ENCODE measurements at regions not wholly inside any gene's neighbourhood (a gene's known extent, or its start where the extent isn't known, plus 50 kb on each side); places are given as distances from the start of the nearest gene placed in this dataset.

DNA sequence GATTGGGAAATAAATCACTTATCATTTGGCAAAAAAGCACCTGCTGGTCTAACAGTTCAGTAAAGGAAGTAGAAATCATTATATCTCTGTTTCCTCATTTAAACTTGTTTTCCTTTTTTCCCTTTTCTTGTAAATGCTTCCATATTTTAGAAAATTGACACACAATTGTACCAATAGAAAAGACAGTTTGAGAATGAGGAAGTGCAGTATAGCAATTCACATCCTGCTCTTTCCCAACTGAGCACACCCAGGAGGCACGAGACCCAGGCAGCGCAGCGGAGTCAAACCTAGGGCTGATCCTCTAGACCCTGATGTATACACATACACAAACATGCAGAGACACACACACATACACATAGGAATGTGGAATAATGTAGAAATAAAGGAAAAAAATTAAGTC lies 74.8 kb upstream of the PACRGL start:
- Histone ChIP-seq H3K4ac (ENCODE audit: low read depth, low read length) (no peak overlapping the region), H3K4me2 (ENCODE audit: low read depth, low read length) (no peak overlapping the region), H3K4me3 (ENCODE audit: insufficient read depth, low read depth, low read length) (no peak overlapping the region), H3K4me1 (ENCODE audit: control insufficient read depth, insufficient read depth, low read length) (no peaks in the 10 kb centered on the region), H3K79me1 (ENCODE audit: low read depth in 1 of 2, low read length in 2 of 2) (no peaks in the 10 kb centered on the region), H4K5ac (ENCODE audit: low read depth, low read length) (no peak overlapping the region), H2BK15ac (ENCODE audit: low read depth, low read length) (no peak overlapping the region), H3K9ac (ENCODE audit: low read depth, low read length) (no peak overlapping the region), H2BK5ac (ENCODE audit: low read depth, low read length, poor library complexity, severe bottlenecking) (no peak overlapping the region), H4K20me1 (ENCODE audit: insufficient read depth, low read length) (no peaks in the 10 kb centered on the region), H3K27ac (ENCODE audit: insufficient read depth, low read length) (no peak overlapping the region), H4K91ac (ENCODE audit: insufficient read depth, low read depth, low read length) (no peak overlapping the region), H3K23ac (ENCODE audit: low read depth, low read length) (no peak overlapping the region), H3K14ac (replicated peaks; ENCODE audit: low read depth, low read length) (no peak overlapping the region), H4K8ac (ENCODE audit: low read depth in 2 of 2, low read length in 2 of 2) (no peak overlapping the region), H2AK9ac (replicated peaks; ENCODE audit: low read depth, low read length, poor library complexity) (no peak overlapping the region), H3K9me3 (ENCODE audit: control insufficient read depth, insufficient read depth, low read length) (no peaks in the 10 kb centered on the region), H2AFZ (replicated peaks; ENCODE audit: low read length, poor library complexity) (no peak overlapping the region), H2BK120ac (ENCODE audit: low read depth, low read length) (no peak overlapping the region), H3K56ac (ENCODE audit: extremely low read depth, insufficient read depth, low read length) (no peak overlapping the region), H2AK5ac (ENCODE audit: low read depth, low read length) (no peak overlapping the region), H3K36me3 (ENCODE audit: control insufficient read depth, insufficient read depth, low read length) (no peaks in the 10 kb centered on the region), H2BK20ac (ENCODE audit: low read depth, low read length) (no peak overlapping the region), H3K9me1 (ENCODE audit: insufficient read depth, low read length) (no peaks in the 10 kb centered on the region), H3K27me3 (ENCODE audit: control insufficient read depth, insufficient read depth, low read length) (no peaks in the 10 kb centered on the region), H3K18ac (ENCODE audit: low read depth, low read length) (no peak overlapping the region)
- ChIA-PET CTCF (no interaction called here), POLR2A (ENCODE audit: unreplicated experiment) (interaction anchor here (0.6 kb wide), 1 partner anchor 284 kb away, joined by 3 read pairs; no protein-coding TSS in a partner anchor)
- no peak for TF ChIP-seq CEBPB (IDR thresholded peaks at IDR 0.05; ENCODE audit: low read depth, low read length)
- no peak for TF ChIP-seq POLR2A (IDR thresholded peaks at IDR 0.05; ENCODE audit: low read depth, low read length)
- TF ChIP-seq MAZ (IDR thresholded peaks at IDR 0.05; ENCODE audit: borderline replicate concordance, low read depth, low read length), result no peak
- TF ChIP-seq RFX5 (IDR thresholded peaks at IDR 0.05; ENCODE audit: low read depth, low read length), result no peak
- TF ChIP-seq MXI1 (IDR thresholded peaks at IDR 0.05; ENCODE audit: borderline replicate concordance, low read depth, low read length), result no peak
- no peak for TF ChIP-seq BHLHE40 (IDR thresholded peaks at IDR 0.05; ENCODE audit: low read depth, low read length)
- TF ChIP-seq, protein P1, sequence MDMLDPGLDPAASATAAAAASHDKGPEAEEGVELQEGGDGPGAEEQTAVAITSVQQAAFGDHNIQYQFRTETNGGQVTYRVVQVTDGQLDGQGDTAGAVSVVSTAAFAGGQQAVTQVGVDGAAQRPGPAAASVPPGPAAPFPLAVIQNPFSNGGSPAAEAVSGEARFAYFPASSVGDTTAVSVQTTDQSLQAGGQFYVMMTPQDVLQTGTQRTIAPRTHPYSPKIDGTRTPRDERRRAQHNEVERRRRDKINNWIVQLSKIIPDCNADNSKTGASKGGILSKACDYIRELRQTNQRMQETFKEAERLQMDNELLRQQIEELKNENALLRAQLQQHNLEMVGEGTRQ (IDR thresholded peaks at IDR 0.05; ENCODE audit: low read depth, low read length), result no peak
- no peak for TF ChIP-seq NFE2L2 (IDR thresholded peaks at IDR 0.05; ENCODE audit: low read depth, low read length)
- TF ChIP-seq MAFK (IDR thresholded peaks at IDR 0.05; ENCODE audit: low read depth, low read length), result no peak
- no peak for ATAC-seq (ENCODE audit: low read depth)
- no peak for DNase-seq
- in situ Hi-C loops (cut with MboI; ENCODE audit: low sequenced_read_pairs), result no loop called here
- no TSS peak for BruUV-seq (replicated peaks)
- no CpG with 5 or more reads among the region's 3 CpGs for WGBS, 2 experiments (ENCODE audit: extremely low coverage in 2 of 2, insufficient read length in 1 of 2)
- intact Hi-C loops (cut with micrococcal nuclease), result no loop called here
- dilution Hi-C loops (cut with HindIII; ENCODE audit: low sequenced_read_pairs, unreplicated experiment), result no loop called here
